IMR-90 (cell line): ENCODE measurements at regions not wholly inside any gene's neighbourhood (a gene's known extent, or its start where the extent isn't known, plus 50 kb on each side); places are given as distances from the start of the nearest gene placed in this dataset.
"Not testable (repeated sequence)": the region's sequence is repeated elsewhere in the genome, so short reads cannot be mapped to it uniquely, and the experiment has no call there.

Source experiments
- ATAC-seq: fragments of 200-7000 bp; cut with Tn5 transposase; 2 replicates; pipeline ENCODE4 v1.9.1; 2020; ENCODE audit warnings: low read depth, mild to moderate bottlenecking, moderate library complexity
- BruUV-seq: library from RNA; stranded (reverse); fragments of 400-500 nt; replicated peaks from 2 replicates; lab custom pipeline; 2021; lab: Mats Ljungman, UMichigan
- CTCF ChIA-PET: fragments of 300-600 bp; formaldehyde crosslinking; extraction: SDS; loops from one replicate; lab custom pipeline; 2021; ENCODE audit warnings: antibody characterized with exemption; lab: Yijun Ruan, JAX
- POLR2A ChIA-PET: fragments of 300-600 bp; sonication (Branson Sonifier 250); formaldehyde crosslinking; loops from one replicate; lab custom pipeline; 2022; ENCODE audit warnings: antibody characterized with exemption; ENCODE audit not compliant: unreplicated experiment; lab: Charles Lee
- DNase-seq: peaks from one replicate; pipeline ENCODE4 v3.0.0; 2013
- H2AFZ ChIP-seq: replicated peaks from 2 replicates; pipeline ENCODE3; 2013; ENCODE audit warnings: low read length, mild to moderate bottlenecking; ENCODE audit not compliant: poor library complexity
- H2AK5ac ChIP-seq: 2 replicates; pipeline ENCODE4 v1.6.1; 2013; ENCODE audit warnings: low read depth, low read length, inconsistent platforms
- H2AK9ac ChIP-seq: replicated peaks from 2 replicates; pipeline ENCODE3; 2013; ENCODE audit warnings: mild to moderate bottlenecking, low read depth, low read length, moderate library complexity; ENCODE audit not compliant: poor library complexity
- H2BK120ac ChIP-seq: 2 replicates; pipeline ENCODE4 v1.6.1; 2013; ENCODE audit warnings: low read depth, low read length, inconsistent platforms
- H2BK15ac ChIP-seq: 3 replicates; pipeline ENCODE4 v1.6.1; 2013; ENCODE audit warnings: low read depth, low read length, inconsistent platforms
- H2BK20ac ChIP-seq: 2 replicates; pipeline ENCODE4 v1.6.1; 2013; ENCODE audit warnings: low read depth, mild to moderate bottlenecking, inconsistent platforms, low read length, moderate library complexity
- H2BK5ac ChIP-seq: 2 replicates; pipeline ENCODE4 v1.6.1; 2013; ENCODE audit warnings: mild to moderate bottlenecking, low read depth, low read length, inconsistent platforms; ENCODE audit not compliant: poor library complexity, severe bottlenecking
- H3K14ac ChIP-seq: replicated peaks from 2 replicates; pipeline ENCODE4 v1.6.1; 2013; ENCODE audit warnings: low read depth, low read length, inconsistent platforms
- H3K18ac ChIP-seq: 2 replicates; pipeline ENCODE4 v1.6.1; 2013; ENCODE audit warnings: low read depth, low read length, control low read depth
- H3K23ac ChIP-seq: 2 replicates; pipeline ENCODE4 v1.6.1; 2013; ENCODE audit warnings: low read depth, low read length, inconsistent platforms
- H3K27ac ChIP-seq: 2 replicates; pipeline ENCODE4 v1.5.1; 2013; ENCODE audit warnings: mild to moderate bottlenecking, control low read depth, low read length; ENCODE audit not compliant: insufficient read depth
- H3K27me3 ChIP-seq: 2 replicates; pipeline ENCODE4 v1.6.1; 2013; ENCODE audit warnings: low read length; ENCODE audit not compliant: control insufficient read depth, insufficient read depth
- H3K36me3 ChIP-seq: 2 replicates; pipeline ENCODE4 v1.6.1; 2013; ENCODE audit warnings: low read length, mixed read lengths; ENCODE audit not compliant: control insufficient read depth, insufficient read depth
- H3K4ac ChIP-seq: 2 replicates; pipeline ENCODE4 v1.6.1; 2013; ENCODE audit warnings: low read depth, low read length, inconsistent platforms
- H3K4me1 ChIP-seq: 2 replicates; pipeline ENCODE4 v1.6.1; 2013; ENCODE audit warnings: low read length, mixed read lengths; ENCODE audit not compliant: control insufficient read depth, insufficient read depth
- H3K4me2 ChIP-seq: 2 replicates; pipeline ENCODE4 v1.6.1; 2013; ENCODE audit warnings: low read depth, mild to moderate bottlenecking, control low read depth, low read length, moderate library complexity
- H3K4me3 ChIP-seq: 2 replicates; pipeline ENCODE4 v1.5.1; 2013; ENCODE audit warnings: low read depth, mild to moderate bottlenecking, control low read depth, low read length, moderate library complexity; ENCODE audit not compliant: insufficient read depth
- H3K56ac ChIP-seq: 2 replicates; pipeline ENCODE4 v1.6.1; 2013; ENCODE audit warnings: low read length, inconsistent platforms; ENCODE audit not compliant: insufficient read depth; ENCODE audit errors: extremely low read depth
- H3K79me1 ChIP-seq, 2 experiments: 2 replicates each; pipeline ENCODE4 v1.6.1; 2013; ENCODE audit warnings: low read length in 2 of 2, inconsistent platforms in 1 of 2, low read depth in 1 of 2
- H3K9ac ChIP-seq: 2 replicates; pipeline ENCODE4 v1.6.1; 2013; ENCODE audit warnings: low read depth, low read length, control low read depth
- H3K9me1 ChIP-seq: 2 replicates; pipeline ENCODE4 v1.6.1; 2013; ENCODE audit warnings: low read length, inconsistent platforms; ENCODE audit not compliant: insufficient read depth
- H3K9me3 ChIP-seq: 2 replicates; pipeline ENCODE4 v1.6.1; 2013; ENCODE audit warnings: low read length; ENCODE audit not compliant: control insufficient read depth, insufficient read depth
- H4K20me1 ChIP-seq: 2 replicates; pipeline ENCODE4 v1.6.1; 2013; ENCODE audit warnings: low read length, inconsistent platforms; ENCODE audit not compliant: insufficient read depth
- H4K5ac ChIP-seq: 2 replicates; pipeline ENCODE4 v1.6.1; 2013; ENCODE audit warnings: mild to moderate bottlenecking, low read depth, low read length, control low read depth
- H4K8ac ChIP-seq, 2 experiments: 2 replicates each; pipeline ENCODE4 v1.6.1; 2013; ENCODE audit warnings: low read depth in 2 of 2, low read length in 2 of 2, control low read depth in 1 of 2, inconsistent platforms in 1 of 2
- H4K91ac ChIP-seq: 2 replicates; pipeline ENCODE4 v1.6.1; 2013; ENCODE audit warnings: low read depth, low read length, inconsistent platforms; ENCODE audit not compliant: insufficient read depth
- WGBS, 2 experiments: methylation state at CpG; one replicate each; pipeline versions ENCODE4 v1.1.5 to v1.1.7; 2013; ENCODE audit warnings: missing lambda C conversion rate in 2 of 2; ENCODE audit not compliant: insufficient read length in 1 of 2; ENCODE audit errors: extremely low coverage in 2 of 2; 5-methylcytosine and 5-hydroxymethylcytosine counted together
- dilution Hi-C: fragments of 300-500 bp; cut with HindIII; formaldehyde crosslinking; loops from one replicate; pipeline ENCODE4 v1.14.3; 2018; ENCODE audit warnings: low sequenced_read_pairs; ENCODE audit not compliant: unreplicated experiment
- in situ Hi-C: fragments of 300-500 bp; cut with MboI; formaldehyde crosslinking; loops from 3 replicates; pipeline ENCODE4 v1.14.3; 2019; ENCODE audit warnings: low sequenced_read_pairs, inconsistent platforms, mixed read lengths
- intact Hi-C: fragments of 100-400 bp; cut with micrococcal nuclease; formaldehyde crosslinking; loops from 2 replicates; pipeline ENCODE4 v1.10.0; 2022

DNA sequence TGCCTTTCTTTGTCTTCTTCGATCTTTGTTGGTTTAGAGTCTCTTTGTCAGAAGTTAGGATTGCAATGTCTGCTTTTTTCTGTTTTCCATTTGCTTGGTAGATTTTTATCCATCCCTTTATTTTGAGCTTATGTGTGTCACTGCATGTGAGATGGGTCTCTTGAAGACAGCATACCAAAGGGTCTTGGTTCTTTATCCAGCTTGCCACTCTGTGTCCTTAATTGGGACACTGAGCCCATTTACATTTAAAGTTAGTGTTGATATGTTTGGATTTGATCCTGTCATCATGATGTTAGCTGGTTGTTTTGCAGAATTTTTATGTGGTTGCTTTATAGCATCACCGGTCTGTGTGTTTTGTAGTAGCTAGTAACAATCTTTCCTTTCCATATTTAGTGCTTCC, 107.5 kb upstream of the SKAP2 start:
- H3K9me1 ChIP-seq, H3K56ac ChIP-seq, H2BK15ac ChIP-seq, H4K8ac ChIP-seq, in situ Hi-C loops, ATAC-seq, H2BK120ac ChIP-seq, H3K9ac ChIP-seq, H3K27me3 ChIP-seq, BruUV-seq, H3K23ac ChIP-seq, H3K14ac ChIP-seq, H3K4me3 ChIP-seq, H2AK5ac ChIP-seq, H3K27ac ChIP-seq, H2BK5ac ChIP-seq, dilution Hi-C loops, H3K4me2 ChIP-seq, H4K91ac ChIP-seq, H3K18ac ChIP-seq, H3K36me3 ChIP-seq, POLR2A ChIA-PET, H2AFZ ChIP-seq, intact Hi-C loops, H2AK9ac ChIP-seq, CTCF ChIA-PET, DNase-seq, H3K9me3 ChIP-seq, H2BK20ac ChIP-seq, H4K5ac ChIP-seq, H3K4ac ChIP-seq, H4K20me1 ChIP-seq, H3K79me1 ChIP-seq, H3K4me1 ChIP-seq: not testable (repeated sequence)
- WGBS, 2 experiments: no CpG with 5 or more reads among the region's 2 CpGs
